Liver (tissue), 3 donors: ENCODE measurements at regions not wholly inside any gene's neighbourhood (a gene's known extent, or its start where the extent isn't known, plus 50 kb on each side); places are given as distances from the start of the nearest gene placed in this dataset.

Source experiments
- FOXA1 ChIP-seq: IDR thresholded peaks from 2 replicates; pipeline ENCODE4 v1.6.1; 2016; ENCODE audit warnings: antibody characterized with exemption
- GABPA ChIP-seq, 2 donors: IDR thresholded peaks in 1 of 2; conservative IDR thresholded peaks in 1 of 2; 2 replicates each; pipeline ENCODE4 v1.6.1; 2016; ENCODE audit warnings: antibody characterized with exemption in 2 of 2, mild to moderate bottlenecking in 1 of 2, moderate library complexity in 1 of 2
- HNF4A ChIP-seq, 2 donors: conservative IDR thresholded peaks; 2 replicates each; pipeline ENCODE4 v1.6.1; 2016; ENCODE audit warnings: antibody characterized with exemption in 2 of 2, mild to moderate bottlenecking in 2 of 2
- JUND ChIP-seq, 2 donors: IDR thresholded peaks; 2 replicates each; pipeline ENCODE4 v1.6.1; 2016; ENCODE audit warnings: antibody characterized with exemption in 2 of 2
- RAD21 ChIP-seq, 2 donors: IDR thresholded peaks; 2 replicates each; pipeline ENCODE4 v1.6.1; 2016; ENCODE audit warnings: antibody characterized with exemption in 2 of 2, mild to moderate bottlenecking in 2 of 2
- REST ChIP-seq: IDR thresholded peaks from 2 replicates; pipeline ENCODE4 v1.6.1; 2016; ENCODE audit warnings: antibody characterized with exemption, mild to moderate bottlenecking
- SP1 ChIP-seq: IDR thresholded peaks from 2 replicates; pipeline ENCODE4 v1.6.1; 2018; ENCODE audit warnings: antibody characterized with exemption, mild to moderate bottlenecking
- TAF1 ChIP-seq: conservative IDR thresholded peaks from 2 replicates; pipeline ENCODE4 v1.6.1; 2016; ENCODE audit warnings: antibody characterized with exemption, mild to moderate bottlenecking
- YY1 ChIP-seq: IDR thresholded peaks from 2 replicates; pipeline ENCODE4 v1.6.1; 2016; ENCODE audit warnings: antibody characterized with exemption, mild to moderate bottlenecking
- ZBTB33 ChIP-seq: IDR thresholded peaks from 2 replicates; pipeline ENCODE4 v1.6.1; 2016; ENCODE audit warnings: antibody characterized with exemption
- TF ChIP-seq, protein P1 (sequence below): fragments of 150-350 bp; IDR thresholded peaks from 2 replicates; pipeline ENCODE4 v1.5.1; 2017; ENCODE audit warnings: improper control_type of control experiment, low read depth, low read length; ENCODE audit not compliant: missing input control
- TF ChIP-seq, protein P2 (sequence below): IDR thresholded peaks from 2 replicates; pipeline ENCODE4 v1.6.1; 2016; ENCODE audit warnings: antibody characterized with exemption
- donor health status: healthy.
- donor health status: healthy.

DNA sequence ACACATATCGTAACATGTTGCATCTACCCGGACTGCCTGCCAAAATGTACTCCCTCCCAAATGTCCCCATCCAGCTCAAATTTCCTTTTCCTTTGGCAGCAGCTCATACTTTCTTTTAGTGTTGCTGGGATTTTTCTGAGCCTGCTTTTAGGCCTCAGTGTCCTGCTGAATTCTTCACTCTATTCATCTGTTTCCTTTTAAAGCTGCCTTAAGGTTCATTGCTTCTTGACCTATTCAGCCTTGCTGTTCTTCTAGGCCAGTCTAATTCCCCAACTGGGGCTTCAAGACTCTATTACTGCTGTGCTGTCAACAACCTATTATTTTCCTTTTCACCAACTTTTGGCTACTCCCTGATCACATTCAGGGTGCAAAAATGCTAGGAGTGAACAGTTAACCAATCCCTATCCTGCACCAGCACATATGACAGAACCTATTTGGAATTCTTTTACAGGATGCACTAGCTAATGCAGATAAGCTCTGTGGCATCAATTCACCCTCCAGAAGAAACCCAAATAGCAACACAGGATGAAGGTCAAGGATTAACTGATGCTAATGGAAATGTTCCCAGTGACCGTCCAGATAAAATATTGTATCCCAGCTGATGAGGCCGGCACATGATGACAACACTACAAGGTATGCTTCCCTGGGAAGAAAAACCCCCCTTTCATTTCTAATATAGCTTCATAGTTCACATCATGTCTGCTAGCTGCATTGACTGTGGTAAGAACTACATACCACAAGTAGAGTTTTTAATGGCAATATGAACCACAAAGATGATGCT, 114.7 kb upstream of the TTC29 start:
- TF ChIP-seq, protein P1, sequence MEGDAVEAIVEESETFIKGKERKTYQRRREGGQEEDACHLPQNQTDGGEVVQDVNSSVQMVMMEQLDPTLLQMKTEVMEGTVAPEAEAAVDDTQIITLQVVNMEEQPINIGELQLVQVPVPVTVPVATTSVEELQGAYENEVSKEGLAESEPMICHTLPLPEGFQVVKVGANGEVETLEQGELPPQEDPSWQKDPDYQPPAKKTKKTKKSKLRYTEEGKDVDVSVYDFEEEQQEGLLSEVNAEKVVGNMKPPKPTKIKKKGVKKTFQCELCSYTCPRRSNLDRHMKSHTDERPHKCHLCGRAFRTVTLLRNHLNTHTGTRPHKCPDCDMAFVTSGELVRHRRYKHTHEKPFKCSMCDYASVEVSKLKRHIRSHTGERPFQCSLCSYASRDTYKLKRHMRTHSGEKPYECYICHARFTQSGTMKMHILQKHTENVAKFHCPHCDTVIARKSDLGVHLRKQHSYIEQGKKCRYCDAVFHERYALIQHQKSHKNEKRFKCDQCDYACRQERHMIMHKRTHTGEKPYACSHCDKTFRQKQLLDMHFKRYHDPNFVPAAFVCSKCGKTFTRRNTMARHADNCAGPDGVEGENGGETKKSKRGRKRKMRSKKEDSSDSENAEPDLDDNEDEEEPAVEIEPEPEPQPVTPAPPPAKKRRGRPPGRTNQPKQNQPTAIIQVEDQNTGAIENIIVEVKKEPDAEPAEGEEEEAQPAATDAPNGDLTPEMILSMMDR, result no peak
- TF ChIP-seq GABPA (IDR thresholded peaks at IDR 0.05 in 1 of 2, conservative IDR thresholded peaks at IDR 0.05 in 1 of 2) (no peak), TAF1 (no peak), YY1 (no peak), FOXA1 (no peak), REST (no peak), JUND (IDR thresholded peaks at IDR 0.05) (no peak), ZBTB33 (no peak), SP1 (no peak), RAD21 (IDR thresholded peaks at IDR 0.05) (no peak), HNF4A (conservative IDR thresholded peaks at IDR 0.05) (no peak)
- TF ChIP-seq, protein P2, sequence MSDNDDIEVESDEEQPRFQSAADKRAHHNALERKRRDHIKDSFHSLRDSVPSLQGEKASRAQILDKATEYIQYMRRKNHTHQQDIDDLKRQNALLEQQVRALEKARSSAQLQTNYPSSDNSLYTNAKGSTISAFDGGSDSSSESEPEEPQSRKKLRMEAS, result no peak
